Choroid plexus epithelial cell (primary cell): ENCODE measurements at regions not wholly inside any gene's neighbourhood (a gene's known extent, or its start where the extent isn't known, plus 50 kb on each side); places are given as distances from the start of the nearest gene placed in this dataset.

Source experiments
- DNase-seq: peaks from one replicate; pipeline ENCODE4 v3.0.0-alpha.2; 2010; ENCODE audit warnings: low read depth
- H3K4me3 ChIP-seq: 2 replicates; pipeline ENCODE4 v1.5.1; 2011; ENCODE audit warnings: low read depth, mild to moderate bottlenecking, control low read depth, low read length, moderate library complexity
- TF ChIP-seq, protein P1 (sequence below): conservative IDR thresholded peaks from 2 replicates; pipeline ENCODE4 v1.5.1; 2011; ENCODE audit warnings: low read depth, mild to moderate bottlenecking, control low read depth, inconsistent platforms, low read length, moderate library complexity

DNA sequence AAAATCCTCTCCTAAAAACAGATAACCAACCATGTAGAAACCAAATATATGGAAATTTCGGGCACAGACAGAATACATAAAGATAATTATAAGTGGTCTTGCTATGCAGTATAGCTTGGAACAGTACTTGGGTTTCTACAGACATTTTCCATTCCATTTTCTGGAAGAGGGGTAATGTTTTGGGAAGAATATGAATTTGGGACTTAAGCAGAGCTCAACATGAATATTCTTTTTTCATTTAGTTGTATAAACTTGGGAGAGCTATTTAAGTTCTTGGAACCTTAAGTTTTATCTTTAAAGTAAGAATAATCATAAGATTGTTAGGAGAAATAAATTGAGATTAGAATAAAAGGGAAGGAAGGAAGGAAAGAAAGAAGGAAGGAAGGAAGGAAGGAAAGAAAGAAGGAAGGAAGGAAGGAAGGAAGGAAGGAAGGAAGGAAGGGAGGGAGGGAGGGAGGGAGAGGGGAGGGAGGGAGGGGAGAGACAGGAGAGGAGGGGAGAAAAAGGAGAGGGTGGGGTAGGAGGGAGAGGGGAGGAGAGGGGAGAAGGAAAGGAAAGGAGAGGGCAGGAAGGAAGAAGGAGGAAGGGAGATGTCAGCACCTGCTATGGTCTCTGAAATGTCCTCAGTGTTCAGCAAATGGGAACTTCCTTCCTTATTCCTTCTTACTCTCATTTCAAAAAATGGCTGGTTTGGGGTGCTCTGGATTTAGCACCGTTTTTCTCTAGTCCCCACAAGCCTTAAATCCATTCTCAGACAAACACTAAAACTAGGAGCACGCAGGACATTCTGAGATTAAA lies 248.3 kb downstream of the LY86 start:
- H3K4me3 ChIP-seq: no peak overlapping the region
- no peak for DNase-seq
- TF ChIP-seq, protein P1, sequence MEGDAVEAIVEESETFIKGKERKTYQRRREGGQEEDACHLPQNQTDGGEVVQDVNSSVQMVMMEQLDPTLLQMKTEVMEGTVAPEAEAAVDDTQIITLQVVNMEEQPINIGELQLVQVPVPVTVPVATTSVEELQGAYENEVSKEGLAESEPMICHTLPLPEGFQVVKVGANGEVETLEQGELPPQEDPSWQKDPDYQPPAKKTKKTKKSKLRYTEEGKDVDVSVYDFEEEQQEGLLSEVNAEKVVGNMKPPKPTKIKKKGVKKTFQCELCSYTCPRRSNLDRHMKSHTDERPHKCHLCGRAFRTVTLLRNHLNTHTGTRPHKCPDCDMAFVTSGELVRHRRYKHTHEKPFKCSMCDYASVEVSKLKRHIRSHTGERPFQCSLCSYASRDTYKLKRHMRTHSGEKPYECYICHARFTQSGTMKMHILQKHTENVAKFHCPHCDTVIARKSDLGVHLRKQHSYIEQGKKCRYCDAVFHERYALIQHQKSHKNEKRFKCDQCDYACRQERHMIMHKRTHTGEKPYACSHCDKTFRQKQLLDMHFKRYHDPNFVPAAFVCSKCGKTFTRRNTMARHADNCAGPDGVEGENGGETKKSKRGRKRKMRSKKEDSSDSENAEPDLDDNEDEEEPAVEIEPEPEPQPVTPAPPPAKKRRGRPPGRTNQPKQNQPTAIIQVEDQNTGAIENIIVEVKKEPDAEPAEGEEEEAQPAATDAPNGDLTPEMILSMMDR: no peak

DNA sequence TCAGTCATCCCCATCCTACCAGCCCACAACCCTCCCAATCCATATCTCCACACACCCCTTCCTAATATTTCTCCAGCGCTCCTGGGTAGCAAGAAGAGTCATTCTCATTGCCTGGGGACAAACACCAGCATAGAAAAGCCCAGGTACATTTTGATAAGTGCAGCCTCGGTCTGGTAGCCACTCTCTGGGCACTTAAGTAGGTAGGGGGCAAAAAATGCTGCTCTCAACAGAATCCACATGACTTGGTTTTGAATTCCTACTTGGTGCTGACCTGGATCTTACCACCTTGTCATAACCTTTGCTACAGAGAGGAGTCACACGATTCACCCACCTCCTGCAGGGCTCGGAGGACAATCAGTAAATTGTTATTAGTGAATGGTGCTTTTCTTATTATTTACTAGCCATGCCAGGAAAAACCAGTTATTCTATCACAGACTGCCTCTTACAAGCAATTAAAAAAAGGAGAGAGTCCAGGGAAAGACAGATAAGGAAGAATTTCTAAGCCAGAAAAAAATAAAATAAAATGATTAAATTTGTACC lies 249.1 kb downstream of the LY86 start:
- H3K4me3 ChIP-seq: no peak overlapping the region
- TF ChIP-seq, protein P1: no peak
- no peak for DNase-seq

DNA sequence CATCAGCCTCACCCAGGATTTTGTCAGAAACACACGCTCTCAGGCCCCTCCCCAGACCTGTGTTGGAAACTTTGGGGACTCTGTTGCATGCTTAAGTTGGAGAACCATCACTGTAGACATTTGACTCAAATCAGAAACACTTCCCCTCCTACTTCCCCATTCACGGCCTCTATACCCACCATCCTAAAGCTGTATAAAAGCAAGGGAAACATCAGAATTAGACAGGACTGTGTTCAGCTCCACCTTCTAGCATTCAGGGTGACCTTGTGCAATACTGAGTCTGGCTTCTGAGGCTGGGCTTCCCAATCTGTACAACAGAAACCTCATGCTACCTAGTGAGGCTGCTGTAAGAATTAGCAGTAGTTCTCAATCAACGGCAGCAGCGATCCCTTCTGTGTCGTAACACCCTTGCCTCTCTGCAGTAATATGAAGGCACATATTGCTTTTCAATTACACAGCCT lies 252.3 kb downstream of the LY86 start:
- no peak overlapping the region for H3K4me3 ChIP-seq
- TF ChIP-seq, protein P1: no peak
- DNase-seq: no peak

DNA sequence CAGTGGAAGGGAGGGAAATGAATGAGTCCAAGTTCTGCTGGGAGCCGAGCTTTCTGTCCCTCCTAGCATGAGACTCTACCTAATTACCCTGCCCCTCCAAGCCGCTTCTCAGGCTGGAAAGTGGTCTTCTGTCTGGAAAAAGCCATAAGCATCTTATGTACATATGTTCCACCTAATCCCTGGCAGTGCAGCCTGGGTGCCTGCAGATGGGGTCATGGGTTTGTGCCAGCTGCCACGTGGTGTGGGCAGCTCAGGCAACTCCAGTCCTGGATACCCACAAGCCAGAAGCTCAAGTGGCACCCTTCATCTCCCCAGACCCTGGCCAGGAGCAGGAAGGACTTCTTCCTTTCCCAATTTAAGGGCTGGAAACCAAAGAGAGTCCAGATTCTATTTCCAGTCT lies 253.1 kb downstream of the LY86 start:
- TF ChIP-seq, protein P1: no peak
- H3K4me3 ChIP-seq: no peak overlapping the region
- no peak for DNase-seq

- DNase-seq: no peak
- TF ChIP-seq, protein P1: no peak
Observed at GRCh38 chr6:6842291-6842690, 253.8 kb downstream of the LY86 start.

DNA sequence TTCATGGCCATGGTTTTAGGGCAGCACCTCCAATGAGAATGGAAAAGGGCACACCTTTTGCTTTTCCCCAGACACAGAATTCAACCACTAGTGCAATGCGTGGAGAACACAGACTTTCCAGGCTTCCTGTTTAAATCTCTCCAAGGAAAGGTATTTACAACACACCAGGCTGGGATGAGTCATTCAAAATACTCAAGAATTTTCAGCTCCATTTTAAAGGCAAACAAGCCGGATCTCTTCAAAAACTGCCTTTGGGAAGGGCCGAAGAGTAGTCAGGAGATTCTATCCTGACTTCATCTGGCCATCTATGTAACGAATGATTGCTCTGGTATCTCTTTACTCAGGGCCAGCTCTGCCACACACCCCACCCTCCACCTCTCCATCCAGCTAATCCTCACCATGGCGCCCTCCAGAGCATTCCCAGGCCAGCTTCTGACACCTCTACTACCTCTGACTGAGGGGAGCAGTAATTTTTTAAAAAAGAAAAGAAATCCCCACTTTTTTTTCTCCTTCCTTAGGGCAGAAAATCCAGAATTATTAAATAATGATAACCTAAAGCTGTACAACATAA lies 254.6 kb downstream of the LY86 start:
- TF ChIP-seq, protein P1: no peak
- no peak overlapping the region for H3K4me3 ChIP-seq
- DNase-seq: peak; percentile 52

More at GRCh38 chr6:6842291-6842690, 253.8 kb downstream of the LY86 start:
- H3K4me3 ChIP-seq: no peak overlapping the region

DNA sequence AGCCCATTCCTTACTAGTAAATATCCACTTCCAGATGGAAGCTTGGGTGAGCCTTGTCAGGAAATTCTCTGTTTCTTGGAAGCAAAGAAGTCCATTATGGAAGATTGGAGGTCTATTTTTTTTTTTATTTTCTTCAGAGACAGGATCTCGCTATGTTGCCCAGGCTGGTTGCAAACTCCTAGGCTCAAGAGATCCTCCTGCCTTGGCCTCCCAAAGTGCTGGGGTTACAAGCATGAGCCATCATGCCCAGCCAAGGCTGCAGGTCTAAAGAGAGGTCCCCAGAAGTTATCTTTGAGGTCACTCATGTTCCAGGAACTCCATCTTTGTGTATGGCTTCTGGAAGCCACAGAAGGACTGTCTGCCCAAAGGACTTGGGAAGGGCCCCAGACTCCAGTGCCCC lies 255.3 kb downstream of the LY86 start:
- no peak overlapping the region for H3K4me3 ChIP-seq
- TF ChIP-seq, protein P1: no peak
- DNase-seq: no peak
